D721Med (cell line): ENCODE measurements at regions not wholly inside any gene's neighbourhood (a gene's known extent, or its start where the extent isn't known, plus 50 kb on each side); places are given as distances from the start of the nearest gene placed in this dataset.

Experiments
- DNase-seq: peaks from one replicate; pipeline ENCODE4 v3.0.0; 2011; ENCODE audit warnings: low spot score; ENCODE audit not compliant: insufficient read length
- FAIRE-seq: peaks from 2 replicates; lab custom pipeline; 2011; peaks lifted over from hg19 to GRCh38; lab: Jason Lieb, UNC
- CTCF ChIP-seq: IDR thresholded peaks from 2 replicates; pipeline ENCODE4 v1.5.1; 2012; ENCODE audit warnings: mild to moderate bottlenecking, control low read depth; ENCODE audit not compliant: insufficient read depth; ENCODE audit errors: missing control alignments

GRCh38 chr7:98724591-98724990, 107.5 kb downstream of the NPTX2 start:
- TF ChIP-seq CTCF = no peak
- no peak for FAIRE-seq
- DNase-seq = no peak

- no peak for DNase-seq
- no peak for TF ChIP-seq CTCF
- no peak for FAIRE-seq
Measured at GRCh38 chr7:98727146-98727709, 110.1 kb downstream of the NPTX2 start.

GRCh38 chr7:98728555-98728954, 111.5 kb downstream of the NPTX2 start:
- FAIRE-seq (no peak), DNase-seq (no peak)
- TF ChIP-seq CTCF = no peak

- FAIRE-seq (no peak), DNase-seq (no peak)
- no peak for TF ChIP-seq CTCF
Measured at GRCh38 chr7:98729121-98729520, 112.0 kb downstream of the NPTX2 start.

GRCh38 chr7:98730326-98730725, 113.2 kb downstream of the NPTX2 start:
- no peak for DNase-seq
- no peak for FAIRE-seq
- no peak for TF ChIP-seq CTCF

- FAIRE-seq (no peak), DNase-seq (no peak)
- no peak for TF ChIP-seq CTCF
Measured at GRCh38 chr7:98731651-98732050, 114.6 kb downstream of the NPTX2 start.

GRCh38 chr7:98733036-98733435, 116.0 kb downstream of the NPTX2 start:
- FAIRE-seq (no peak), DNase-seq (no peak)
- TF ChIP-seq CTCF = peak; percentile 53
